ENCODE measurements at regions not wholly inside any gene's neighbourhood (a gene's known extent, or its start where the extent isn't known, plus 50 kb on each side); places are given as distances from the start of the nearest gene placed in this dataset.

GRCh38 chr13:76461484-76461883 lies 424.7 kb downstream of the KCTD12 start:
- TF ChIP-seq USF1 (IDR thresholded peaks at IDR 0.05; ENCODE audit: borderline replicate concordance, low read depth) (no peak), MXI1 (IDR thresholded peaks at IDR 0.05; ENCODE audit: low read depth, low read length) (no peak)
- H3K9me2 ChIP-seq: no peaks in the 10 kb centered on the region
- H3F3A ChIP-seq (replicated peaks; ENCODE audit: insufficient read depth): no peaks in the 10 kb centered on the region
- no peaks in the 10 kb centered on the region for H3K4me1 ChIP-seq (ENCODE audit: control insufficient read depth in 1 of 2, insufficient read depth in 2 of 2, low read depth in 1 of 2, low read length in 1 of 2)
- no peak overlapping the region for H3K4me2 ChIP-seq
- CTCF ChIA-PET: interaction anchor here (1.0 kb wide), 1 partner anchor 585 kb away, joined by 3 read pairs; no protein-coding TSS in a partner anchor
- POLR2A ChIA-PET: no interaction called here
- no peaks in the 10 kb centered on the region; the same call in 1 of the 2 replicates for H3K27me3 ChIP-seq (ENCODE audit: insufficient read depth)
- H3K79me2 ChIP-seq (ENCODE audit: insufficient read depth): no peaks in the 10 kb centered on the region
- H3K9me3 ChIP-seq: no peaks in the 10 kb centered on the region
- H2AFZ ChIP-seq (ENCODE audit: low read depth): no peak overlapping the region
- no peak overlapping the region for H3K27ac ChIP-seq (ENCODE audit: low read depth in 2 of 2, low read length in 1 of 2)
- DNase-seq: no peak
- no peak overlapping the region for H3K9ac ChIP-seq
- peaks cover 0 to 3% of the 10 kb centered on the region in 2 experiments for H3K36me3 ChIP-seq (replicated peaks in 1 of 2; ENCODE audit: control insufficient read depth in 1 of 2, insufficient read depth in 2 of 2, low read length in 1 of 2)
- H3K4me3 ChIP-seq (ENCODE audit: low read depth in 2 of 2, low read length in 1 of 2): no peak overlapping the region
- no peaks in the 10 kb centered on the region for H4K20me1 ChIP-seq (ENCODE audit: insufficient read depth)
- WGBS (ENCODE audit: low lambda C conversion rate): 81% methylated on average over 1 of the region's 1 CpG

- H2AFZ ChIP-seq (ENCODE audit: low read depth): no peak overlapping the region
- H3K9ac ChIP-seq: no peak overlapping the region
- POLR2A ChIA-PET: no interaction called here
- H3K9me3 ChIP-seq: no peaks in the 10 kb centered on the region
- no peaks in the 10 kb centered on the region; the same call in 1 of the 2 replicates for H3K27me3 ChIP-seq (ENCODE audit: insufficient read depth)
- 60% methylated on average over 4 of the region's 4 CpGs for WGBS (ENCODE audit: low lambda C conversion rate)
- peaks cover 0 to 3% of the 10 kb centered on the region in 2 experiments for H3K36me3 ChIP-seq (replicated peaks in 1 of 2; ENCODE audit: control insufficient read depth in 1 of 2, insufficient read depth in 2 of 2, low read length in 1 of 2)
- no peaks in the 10 kb centered on the region for H4K20me1 ChIP-seq (ENCODE audit: insufficient read depth)
- TF ChIP-seq IRF3 (IDR thresholded peaks at IDR 0.05; ENCODE audit: low read depth, low read length) (no peak), MAX (IDR thresholded peaks at IDR 0.05; ENCODE audit: low read depth) (no peak), NFIC (IDR thresholded peaks at IDR 0.05; ENCODE audit: borderline replicate concordance) (no peak), SIN3A (IDR thresholded peaks at IDR 0.05; ENCODE audit: borderline replicate concordance, low read depth, low read length) (no peak), ELF1 (IDR thresholded peaks at IDR 0.05) (no peak)
- no peak overlapping the region for H3K4me2 ChIP-seq
- no peak for DNase-seq
- H3K27ac ChIP-seq (ENCODE audit: low read depth in 2 of 2, low read length in 1 of 2): no peak overlapping the region
- H3K79me2 ChIP-seq (ENCODE audit: insufficient read depth): no peaks in the 10 kb centered on the region
- H3F3A ChIP-seq (replicated peaks; ENCODE audit: insufficient read depth): no peaks in the 10 kb centered on the region
- CTCF ChIA-PET: no interaction called here
- no peak overlapping the region for H3K4me3 ChIP-seq (ENCODE audit: low read depth in 2 of 2, low read length in 1 of 2)
- H3K9me2 ChIP-seq: no peaks in the 10 kb centered on the region
- H3K4me1 ChIP-seq (ENCODE audit: control insufficient read depth in 1 of 2, insufficient read depth in 2 of 2, low read depth in 1 of 2, low read length in 1 of 2): no peaks in the 10 kb centered on the region
These were observed 426.3 kb downstream of the KCTD12 start for GRCh38 chr13:76459863-76460262.

DNA sequence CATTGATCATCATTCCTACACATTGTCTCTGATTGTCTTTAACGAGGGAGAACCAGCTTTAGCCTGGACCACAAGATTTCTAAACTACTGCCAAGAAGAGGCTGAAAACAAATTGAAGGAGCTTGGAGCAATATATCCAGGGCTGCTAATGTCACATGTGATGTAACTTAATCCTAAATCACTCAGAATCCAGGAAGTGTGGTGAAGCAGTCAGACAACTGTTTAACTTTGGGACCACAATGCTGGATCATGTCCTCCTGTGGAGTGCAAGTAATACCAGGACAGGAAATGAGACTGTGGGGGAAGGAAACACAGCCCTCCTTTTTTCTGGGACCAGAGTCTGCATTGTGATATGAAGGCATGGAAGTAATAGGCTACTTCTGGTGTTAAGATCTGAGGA lies 430.2 kb downstream of the KCTD12 start:
- H4K20me1 ChIP-seq (ENCODE audit: insufficient read depth): no peaks in the 10 kb centered on the region
- ChIA-PET POLR2A (no interaction called here), CTCF (interaction anchor here (1.3 kb wide), 1 partner anchor 580 kb away, joined by 3 read pairs; no protein-coding TSS in a partner anchor)
- no peaks in the 10 kb centered on the region for H3K27me3 ChIP-seq (ENCODE audit: insufficient read depth)
- peaks cover 9% of the 10 kb centered on the region; the same call in 1 of the 2 replicates for H3K9me3 ChIP-seq
- H3K4me3 ChIP-seq (ENCODE audit: low read depth in 2 of 2, low read length in 1 of 2): no peak overlapping the region
- H3K9ac ChIP-seq: no peak overlapping the region
- no peak overlapping the region for H3K27ac ChIP-seq (ENCODE audit: low read depth in 2 of 2, low read length in 1 of 2)
- H2AFZ ChIP-seq (ENCODE audit: low read depth): no peak overlapping the region
- no peaks in the 10 kb centered on the region for H3K79me2 ChIP-seq (ENCODE audit: insufficient read depth)
- H3K9me2 ChIP-seq: no peaks in the 10 kb centered on the region
- H3F3A ChIP-seq (replicated peaks; ENCODE audit: insufficient read depth): peaks cover 3% of the 10 kb centered on the region
- 0% methylated on average over 1 of the region's 1 CpG for WGBS (ENCODE audit: low lambda C conversion rate)
- no peak overlapping the region for H3K4me2 ChIP-seq
- H3K4me1 ChIP-seq (ENCODE audit: control insufficient read depth in 1 of 2, insufficient read depth in 2 of 2, low read depth in 1 of 2, low read length in 1 of 2): no peaks in the 10 kb centered on the region
- no peak for DNase-seq
- H3K36me3 ChIP-seq (replicated peaks in 1 of 2; ENCODE audit: control insufficient read depth in 1 of 2, insufficient read depth in 2 of 2, low read length in 1 of 2): peaks cover 0 to 3% of the 10 kb centered on the region in 2 experiments
- TF ChIP-seq RFX5 (IDR thresholded peaks at IDR 0.05; ENCODE audit: low read length) (no peak), CHD2 (IDR thresholded peaks at IDR 0.05; ENCODE audit: low read length, partially characterized antibody) (no peak), NRF1 (IDR thresholded peaks at IDR 0.05; ENCODE audit: low read depth, low read length) (no peak), SMC3 (IDR thresholded peaks at IDR 0.05; ENCODE audit: low read depth, low read length) (no peak), GABPA (IDR thresholded peaks at IDR 0.05; ENCODE audit: low read depth) (no peak), MEF2A (IDR thresholded peaks at IDR 0.05; ENCODE audit: borderline replicate concordance, low read depth) (no peak), MAX (IDR thresholded peaks at IDR 0.05; ENCODE audit: low read depth) (no peak), TCF12 (IDR thresholded peaks at IDR 0.05) (no peak), GATA2 (CRISPR knock-in tag; IDR thresholded peaks at IDR 0.05) (no peak), NFIC (IDR thresholded peaks at IDR 0.05; ENCODE audit: borderline replicate concordance) (no peak), TEAD4 (IDR thresholded peaks at IDR 0.05; ENCODE audit: borderline replicate concordance, insufficient read depth) (no peak), JUND (IDR thresholded peaks at IDR 0.05) (no peak), MXI1 (IDR thresholded peaks at IDR 0.05; ENCODE audit: low read depth, low read length) (no peak), EZH2phosphoT487 (IDR thresholded peaks at IDR 0.05; ENCODE audit: borderline replicate concordance, low read depth) (no peak), EP300 (IDR thresholded peaks at IDR 0.05; ENCODE audit: borderline replicate concordance in 1 of 2, low read depth in 1 of 2, low read length in 1 of 2) (no peak), YY1 (IDR thresholded peaks at IDR 0.05; ENCODE audit: low read depth) (no peak)
- TF ChIP-seq, protein P1, sequence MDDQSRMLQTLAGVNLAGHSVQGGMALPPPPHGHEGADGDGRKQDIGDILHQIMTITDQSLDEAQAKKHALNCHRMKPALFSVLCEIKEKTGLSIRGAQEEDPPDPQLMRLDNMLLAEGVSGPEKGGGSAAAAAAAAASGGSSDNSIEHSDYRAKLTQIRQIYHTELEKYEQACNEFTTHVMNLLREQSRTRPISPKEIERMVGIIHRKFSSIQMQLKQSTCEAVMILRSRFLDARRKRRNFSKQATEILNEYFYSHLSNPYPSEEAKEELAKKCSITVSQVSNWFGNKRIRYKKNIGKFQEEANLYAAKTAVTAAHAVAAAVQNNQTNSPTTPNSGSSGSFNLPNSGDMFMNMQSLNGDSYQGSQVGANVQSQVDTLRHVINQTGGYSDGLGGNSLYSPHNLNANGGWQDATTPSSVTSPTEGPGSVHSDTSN (IDR thresholded peaks at IDR 0.05): no peak
